ENCODE measurements at regions not wholly inside any gene's neighbourhood (a gene's known extent, or its start where the extent isn't known, plus 50 kb on each side); places are given as distances from the start of the nearest gene placed in this dataset.

DNA sequence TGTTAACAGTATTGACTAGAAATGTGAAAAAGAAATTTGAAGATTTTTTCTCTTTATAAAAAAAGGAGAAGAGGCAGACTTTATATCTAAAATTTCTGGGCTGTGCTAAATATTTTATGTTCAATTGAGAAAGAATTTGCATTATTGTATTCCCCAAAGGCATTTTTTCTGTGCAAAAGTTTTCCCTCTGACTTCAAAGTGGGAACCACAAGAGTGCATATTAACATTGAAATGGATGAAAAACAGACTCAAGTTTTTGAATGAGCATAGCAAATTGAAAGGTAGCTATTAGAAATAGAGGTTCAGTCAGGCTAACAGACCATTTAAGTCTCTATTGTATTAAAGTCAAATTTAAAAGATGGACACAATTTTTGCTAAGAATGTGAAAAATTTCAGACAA, 95.2 kb downstream of the RASSF9 start:
- H3K4me1 Mint-ChIP-seq, result peaks cover 4% of the 10 kb centered on the region
- TF ChIP-seq, protein P1, sequence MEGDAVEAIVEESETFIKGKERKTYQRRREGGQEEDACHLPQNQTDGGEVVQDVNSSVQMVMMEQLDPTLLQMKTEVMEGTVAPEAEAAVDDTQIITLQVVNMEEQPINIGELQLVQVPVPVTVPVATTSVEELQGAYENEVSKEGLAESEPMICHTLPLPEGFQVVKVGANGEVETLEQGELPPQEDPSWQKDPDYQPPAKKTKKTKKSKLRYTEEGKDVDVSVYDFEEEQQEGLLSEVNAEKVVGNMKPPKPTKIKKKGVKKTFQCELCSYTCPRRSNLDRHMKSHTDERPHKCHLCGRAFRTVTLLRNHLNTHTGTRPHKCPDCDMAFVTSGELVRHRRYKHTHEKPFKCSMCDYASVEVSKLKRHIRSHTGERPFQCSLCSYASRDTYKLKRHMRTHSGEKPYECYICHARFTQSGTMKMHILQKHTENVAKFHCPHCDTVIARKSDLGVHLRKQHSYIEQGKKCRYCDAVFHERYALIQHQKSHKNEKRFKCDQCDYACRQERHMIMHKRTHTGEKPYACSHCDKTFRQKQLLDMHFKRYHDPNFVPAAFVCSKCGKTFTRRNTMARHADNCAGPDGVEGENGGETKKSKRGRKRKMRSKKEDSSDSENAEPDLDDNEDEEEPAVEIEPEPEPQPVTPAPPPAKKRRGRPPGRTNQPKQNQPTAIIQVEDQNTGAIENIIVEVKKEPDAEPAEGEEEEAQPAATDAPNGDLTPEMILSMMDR (conservative IDR thresholded peaks at IDR 0.05), result no peak
- H3K36me3 Mint-ChIP-seq (ENCODE audit: low read depth), result no peaks in the 10 kb centered on the region
- no peak overlapping the region for H3K27ac Mint-ChIP-seq
- no peak for DNase-seq
- H3K36me3 ChIP-seq (ENCODE audit: control insufficient read depth, insufficient read depth, low read length), result no peaks in the 10 kb centered on the region
- H3K9ac ChIP-seq (ENCODE audit: extremely low read depth, low read length, poor library complexity, severe bottlenecking), result no peak overlapping the region
- no peaks in the 10 kb centered on the region for H3K9me3 Mint-ChIP-seq
- H3K4me1 ChIP-seq (ENCODE audit: control insufficient read depth, insufficient read depth, low read length), result no peaks in the 10 kb centered on the region
- H3K4me3 Mint-ChIP-seq, result no peak overlapping the region
- no peaks in the 10 kb centered on the region for H3K9me3 ChIP-seq (ENCODE audit: control insufficient read depth, low read length)
- no peaks in the 10 kb centered on the region for H3K27me3 Mint-ChIP-seq (ENCODE audit: insufficient read depth)
- no peak overlapping the region for H3K27ac ChIP-seq (ENCODE audit: low read depth, low read length)
- no peaks in the 10 kb centered on the region for H3K27me3 ChIP-seq (ENCODE audit: control insufficient read depth, insufficient read depth, low read length, poor library complexity, severe bottlenecking)
- no peak overlapping the region for H3K4me3 ChIP-seq (ENCODE audit: low read length)

DNA sequence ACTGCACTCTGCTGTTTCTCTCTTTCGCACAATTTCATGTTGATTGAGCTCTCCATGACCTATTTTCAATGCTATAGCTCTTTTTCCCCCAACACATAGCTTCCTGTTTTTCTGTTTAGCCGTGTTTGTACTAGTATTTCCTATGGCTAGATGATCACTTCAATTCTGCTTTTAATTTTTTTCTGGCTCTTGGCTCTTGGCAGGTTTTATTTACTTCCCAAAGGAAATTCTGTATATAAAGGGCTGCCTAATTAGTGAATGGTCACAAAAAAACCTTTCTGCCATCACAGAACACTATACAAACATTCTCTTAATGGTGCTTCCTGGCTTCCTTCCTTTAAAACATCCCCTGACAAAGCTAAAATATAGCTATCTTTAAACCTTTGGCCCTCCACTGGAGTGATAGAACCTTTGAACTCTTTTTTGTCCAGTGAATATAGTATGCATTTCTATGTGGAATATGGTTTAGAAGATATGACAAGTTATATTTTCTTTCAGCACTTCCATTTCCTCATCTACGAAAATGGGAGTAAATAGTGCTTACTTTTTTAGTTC, 88.2 kb downstream of the RASSF9 start:
- no peak for DNase-seq
- Histone ChIP-seq H3K36me3 (ENCODE audit: control insufficient read depth, insufficient read depth, low read length) (no peaks in the 10 kb centered on the region), H3K4me3 (ENCODE audit: low read length) (no peak overlapping the region), H3K27ac (ENCODE audit: low read depth, low read length) (no peak overlapping the region), H3K9me3 (ENCODE audit: control insufficient read depth, low read length) (no peaks in the 10 kb centered on the region), H3K4me1 (ENCODE audit: control insufficient read depth, insufficient read depth, low read length) (no peaks in the 10 kb centered on the region), H3K27me3 (ENCODE audit: control insufficient read depth, insufficient read depth, low read length, poor library complexity, severe bottlenecking) (no peaks in the 10 kb centered on the region), H3K9ac (ENCODE audit: extremely low read depth, low read length, poor library complexity, severe bottlenecking) (no peak overlapping the region)
- H3K4me3 Mint-ChIP-seq, result no peak overlapping the region
- WGBS, 2 experiments (ENCODE audit: insufficient coverage in 1 of 2, insufficient read length in 1 of 2), result 82 to 100% methylated on average over 1 to 2 of the region's 3 CpGs
- H3K27ac Mint-ChIP-seq, result no peak overlapping the region
- H3K27me3 Mint-ChIP-seq (ENCODE audit: insufficient read depth), result no peaks in the 10 kb centered on the region
- no peaks in the 10 kb centered on the region for H3K36me3 Mint-ChIP-seq (ENCODE audit: low read depth)
- peaks cover 4% of the 10 kb centered on the region for H3K4me1 Mint-ChIP-seq
- TF ChIP-seq, protein P1 (conservative IDR thresholded peaks at IDR 0.05), result no peak
- H3K9me3 Mint-ChIP-seq, result no peaks in the 10 kb centered on the region

Data from endodermal cell (in vitro differentiated cells).